Hematopoietic multipotent progenitor cell treated with erythropoietin and hydrocortisone succinate and interleukin-3 and kit ligand, for 4 days (in vitro differentiated cells): ENCODE measurements at regions not wholly inside any gene's neighbourhood (a gene's known extent, or its start where the extent isn't known, plus 50 kb on each side); places are given as distances from the start of the nearest gene placed in this dataset.
"Not testable (repeated sequence)": the region's sequence is repeated elsewhere in the genome, so short reads cannot be mapped to it uniquely, and the experiment has no call there.

Source experiments
- DNase-seq: peaks from one replicate; pipeline ENCODE4 v3.0.0-alpha.2; 2015

- DNase-seq = no peak
These were observed 94.5 kb upstream of the CARD11 start for GRCh38 chr7:3138206-3138605.

GRCh38 chr7:3138997-3139396 lies 95.3 kb upstream of the CARD11 start:
- peak; percentile 53 for DNase-seq

DNA sequence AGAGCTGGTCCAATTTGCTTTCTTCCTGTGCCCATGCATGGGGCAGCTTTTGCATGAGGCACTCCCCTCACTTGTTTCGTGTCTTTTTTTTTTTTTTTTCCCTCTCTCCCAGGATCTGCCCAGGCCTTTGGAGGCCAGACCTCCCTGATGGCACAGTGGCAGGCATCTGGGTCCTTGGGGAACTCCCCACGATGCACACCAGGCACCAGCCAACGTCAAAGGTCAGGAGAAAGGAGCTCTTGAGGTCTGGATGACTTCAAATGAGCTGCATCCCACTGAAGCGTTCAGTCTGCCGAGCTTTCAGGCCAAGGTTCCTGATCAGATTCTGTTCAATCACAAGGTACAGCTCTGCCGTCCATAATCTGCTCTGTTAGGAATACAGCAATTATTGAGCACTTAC lies 97.2 kb upstream of the CARD11 start:
- DNase-seq = no peak

DNA sequence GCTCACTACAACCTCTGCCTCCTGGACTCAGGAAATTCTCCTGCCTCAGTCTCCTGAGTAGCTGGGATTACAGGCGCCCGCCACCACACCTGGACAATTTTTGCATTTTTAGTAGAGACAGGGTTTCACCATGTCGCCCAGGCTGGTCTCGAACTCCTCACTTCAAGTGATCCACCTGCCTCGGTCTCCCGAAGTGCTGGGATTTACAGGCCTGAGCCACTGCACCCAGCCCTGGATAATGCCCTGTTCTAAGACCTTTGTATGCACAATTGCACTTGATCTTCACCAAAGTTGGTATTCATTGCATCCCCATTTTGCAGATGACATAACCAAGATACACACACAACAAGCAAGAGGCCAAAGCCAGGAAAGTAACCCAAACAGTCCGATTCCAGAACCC lies 97.7 kb upstream of the CARD11 start:
- no peak for DNase-seq

- DNase-seq = no peak
These were observed 100.5 kb upstream of the CARD11 start for GRCh38 chr7:3143869-3144775.

DNA sequence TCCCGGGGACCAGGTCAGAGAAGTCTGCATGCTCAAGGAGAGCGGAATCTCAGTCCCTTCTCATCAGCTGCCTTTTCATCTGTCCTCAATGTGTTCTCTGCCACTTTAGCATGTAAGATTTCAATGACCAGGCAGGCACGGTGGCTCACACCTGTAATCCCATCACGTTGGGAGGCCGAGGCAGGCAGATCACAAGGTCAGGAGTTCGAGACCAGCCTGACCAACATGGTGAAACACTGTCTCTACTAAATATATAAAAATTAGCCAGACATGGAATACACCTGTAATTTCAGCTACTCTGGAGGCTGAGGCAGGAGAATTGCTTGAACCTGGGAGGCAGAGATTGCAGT lies 101.1 kb upstream of the CARD11 start:
- DNase-seq = not testable (repeated sequence)

DNA sequence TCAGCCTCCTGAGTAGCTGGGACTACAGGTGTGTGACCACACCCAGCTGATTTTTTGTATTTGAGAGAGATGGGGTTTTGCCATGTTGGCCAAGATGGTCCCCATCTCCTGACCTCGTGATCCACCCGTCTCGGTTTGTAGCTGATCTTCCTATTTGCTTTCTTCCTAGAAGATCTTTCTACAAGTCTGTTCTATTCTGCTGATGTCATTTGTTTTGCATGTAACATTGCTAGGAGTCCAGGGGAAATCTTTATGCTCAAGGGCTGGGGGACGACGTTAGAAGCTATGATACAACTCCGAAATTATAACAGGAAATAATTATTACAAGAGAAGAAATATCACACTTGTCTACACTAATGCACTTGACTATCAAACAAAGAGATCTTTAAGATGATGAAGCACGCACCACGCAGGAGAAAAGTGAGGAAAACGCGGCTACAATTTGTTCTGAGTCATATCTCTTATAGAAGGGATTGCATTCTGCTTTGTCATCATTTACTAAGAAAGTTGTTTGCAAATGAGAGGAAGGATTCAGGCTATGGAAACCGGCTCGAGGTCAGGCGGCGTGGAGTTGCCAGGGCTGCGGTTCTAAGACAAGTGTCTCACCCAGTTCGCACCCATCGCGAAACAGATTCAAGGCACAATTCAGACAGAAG lies 103.0 kb upstream of the CARD11 start:
- DNase-seq = peak; percentile 77

DNA sequence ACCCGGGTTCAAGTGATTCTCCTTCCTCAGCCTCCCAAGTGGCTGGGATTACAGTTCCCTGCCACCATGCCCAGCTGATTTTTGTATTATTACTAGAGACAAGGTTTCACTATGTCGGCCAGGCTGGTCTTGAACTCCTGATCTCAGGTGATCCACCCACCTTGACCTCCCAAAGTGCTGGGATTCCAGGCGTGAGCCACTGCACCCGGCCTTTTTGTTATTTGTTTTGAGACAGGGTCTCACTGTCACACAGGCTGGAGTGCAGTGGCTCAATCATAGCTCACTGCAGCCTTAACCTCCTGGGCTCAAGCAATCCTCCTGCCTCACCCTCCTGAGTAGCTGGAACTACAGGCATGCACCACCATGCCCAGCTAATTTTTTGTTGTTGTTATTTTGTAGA lies 104.8 kb upstream of the CARD11 start:
- not testable (repeated sequence) for DNase-seq

GRCh38 chr7:3149231-3149995 lies 105.7 kb upstream of the CARD11 start:
- no peak for DNase-seq

GRCh38 chr7:3150027-3150426 lies 106.4 kb upstream of the CARD11 start:
- DNase-seq = peak; percentile 49

DNA sequence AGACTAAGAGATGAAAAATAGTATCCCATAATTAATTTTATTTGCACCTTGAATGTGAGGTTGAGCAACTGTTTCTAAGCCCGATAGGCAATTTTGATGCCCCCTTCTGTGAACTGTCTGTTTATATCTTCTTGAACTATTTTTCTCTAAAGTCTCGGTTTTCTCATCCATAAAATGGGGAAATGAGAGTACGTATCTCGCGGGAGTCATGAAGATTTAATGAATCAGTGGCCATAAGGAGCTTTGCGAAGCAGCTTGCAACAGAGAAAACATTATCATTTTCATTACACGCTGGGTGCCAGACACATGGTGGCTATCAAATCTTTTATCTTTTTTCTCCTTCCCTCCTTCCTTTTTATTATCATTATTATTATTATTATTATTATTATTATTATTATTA lies 108.1 kb upstream of the CARD11 start:
- no peak for DNase-seq

DNA sequence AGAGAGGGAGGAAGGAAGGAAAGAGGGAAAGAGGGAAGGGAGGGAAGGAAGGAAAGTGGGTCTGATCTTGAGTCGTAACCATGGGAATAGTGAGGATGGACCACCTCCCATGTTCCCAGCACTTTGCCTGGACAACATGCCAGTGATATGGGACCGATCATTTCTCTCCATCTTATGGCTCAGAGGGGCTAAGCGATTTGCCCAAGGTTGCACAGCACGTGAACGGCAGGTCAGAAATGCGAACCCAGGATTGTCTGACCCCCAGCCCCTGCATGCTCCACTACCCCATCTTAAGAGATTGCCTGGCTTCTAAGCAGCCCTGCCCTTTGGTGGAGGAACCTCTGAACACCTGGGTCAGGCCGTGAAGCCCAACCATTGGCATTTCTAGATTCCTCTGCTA lies 109.0 kb upstream of the CARD11 start:
- no peak for DNase-seq

DNA sequence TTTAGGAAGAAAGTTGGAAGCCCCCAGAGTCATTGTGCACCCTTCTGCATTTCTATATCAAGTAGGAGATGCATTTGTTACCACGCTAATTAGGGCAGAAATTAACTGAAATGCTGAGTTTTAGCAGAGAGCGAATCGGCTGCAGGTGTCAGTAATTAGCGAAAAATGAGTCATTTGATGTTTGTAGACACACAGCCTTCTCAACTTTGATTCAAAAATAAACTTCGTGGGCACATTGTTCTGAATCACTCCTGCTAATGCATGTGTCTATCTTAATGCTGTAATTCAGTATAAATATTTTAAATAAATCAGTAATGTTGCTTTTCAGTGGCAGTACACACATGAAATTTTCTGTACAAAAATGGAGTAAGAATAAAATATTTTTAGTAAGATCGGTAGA lies 109.5 kb upstream of the CARD11 start:
- DNase-seq = no peak

DNA sequence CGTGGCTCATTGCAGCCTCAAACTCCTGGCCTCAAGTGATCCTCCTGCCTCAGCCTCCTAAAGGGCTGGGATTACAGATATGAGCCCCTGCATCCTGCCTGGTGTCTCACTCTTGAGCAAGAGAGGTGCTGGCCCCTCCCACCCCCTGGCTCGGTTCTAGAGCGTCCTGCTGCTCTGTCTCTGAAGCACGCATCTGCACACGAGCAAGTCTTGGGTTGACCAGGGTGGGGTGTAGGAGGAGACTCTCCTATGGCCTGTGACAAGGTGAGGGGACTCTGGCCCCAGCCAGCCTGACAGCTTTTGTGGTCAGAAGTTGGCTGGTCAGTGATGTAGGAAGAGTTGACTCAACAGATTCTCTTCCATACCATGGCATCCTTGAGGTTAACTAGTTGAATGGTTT lies 110.7 kb upstream of the CARD11 start:
- DNase-seq = no peak

- DNase-seq = peak; percentile 80
These were observed 111.3 kb upstream of the CARD11 start for GRCh38 chr7:3154881-3155494.

GRCh38 chr7:3156508-3156907 lies 112.8 kb upstream of the CARD11 start:
- no peak for DNase-seq

GRCh38 chr7:3157566-3158287 lies 114.1 kb upstream of the CARD11 start:
- no peak for DNase-seq

GRCh38 chr7:3158341-3158760 lies 114.7 kb upstream of the CARD11 start:
- DNase-seq = no peak

DNA sequence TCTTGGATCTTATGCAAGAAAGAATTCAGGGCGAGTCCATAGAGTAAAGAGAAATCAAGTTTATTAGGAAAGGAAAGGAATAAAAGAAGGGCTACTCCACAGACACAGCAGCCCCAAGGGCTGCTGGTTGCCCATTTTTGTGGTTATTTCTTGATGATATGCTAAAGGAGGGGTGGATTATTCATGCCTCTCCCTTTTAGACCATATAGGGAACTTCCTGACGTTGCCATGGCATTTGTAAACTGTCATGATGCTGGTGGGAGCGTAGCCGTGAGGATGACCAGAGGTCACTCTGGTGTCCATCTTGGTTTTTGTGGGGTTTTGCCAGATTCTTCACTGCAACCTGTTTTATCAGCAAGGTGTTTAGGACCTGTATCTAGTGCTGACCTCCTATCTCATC lies 115.4 kb upstream of the CARD11 start:
- no peak for DNase-seq

DNA sequence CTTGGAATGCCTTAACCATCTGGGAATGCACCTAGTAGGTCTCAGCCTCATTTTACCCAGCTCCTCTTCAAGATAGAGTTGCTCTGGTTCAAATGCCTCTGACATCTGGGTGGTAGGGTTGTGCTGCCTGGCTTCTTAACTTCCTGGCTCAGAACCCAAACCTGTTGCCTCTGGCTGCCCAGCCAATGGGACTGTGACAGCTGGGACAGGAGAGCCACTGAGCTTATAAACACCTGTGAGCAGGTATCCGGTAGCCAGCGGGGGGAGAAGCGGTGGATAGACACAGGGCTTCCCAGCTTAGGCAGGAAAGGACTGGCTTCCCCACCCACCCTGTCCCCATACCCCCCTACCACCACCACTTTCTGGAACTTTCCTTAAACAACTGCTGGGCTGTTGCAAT lies 115.8 kb upstream of the CARD11 start:
- no peak for DNase-seq

DNA sequence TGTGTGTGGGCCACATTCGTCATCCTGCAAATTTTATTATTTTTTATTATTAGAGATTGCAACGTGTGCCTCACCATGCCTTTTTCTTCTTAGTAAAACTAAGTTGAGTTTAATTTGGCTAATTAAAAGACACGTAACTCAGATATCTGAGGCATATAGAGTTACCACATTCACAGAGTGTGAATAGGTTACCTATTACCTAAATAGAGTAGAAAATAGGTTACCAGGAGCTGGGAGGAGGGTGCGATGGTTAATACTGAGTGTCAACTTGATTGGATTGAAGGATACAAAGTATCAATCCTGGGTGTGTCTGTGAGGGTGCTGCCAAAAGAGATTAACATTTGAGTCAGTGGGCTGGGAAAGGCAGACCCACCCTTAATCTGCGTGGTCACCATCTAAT lies 116.3 kb upstream of the CARD11 start:
- DNase-seq = not testable (repeated sequence)

DNA sequence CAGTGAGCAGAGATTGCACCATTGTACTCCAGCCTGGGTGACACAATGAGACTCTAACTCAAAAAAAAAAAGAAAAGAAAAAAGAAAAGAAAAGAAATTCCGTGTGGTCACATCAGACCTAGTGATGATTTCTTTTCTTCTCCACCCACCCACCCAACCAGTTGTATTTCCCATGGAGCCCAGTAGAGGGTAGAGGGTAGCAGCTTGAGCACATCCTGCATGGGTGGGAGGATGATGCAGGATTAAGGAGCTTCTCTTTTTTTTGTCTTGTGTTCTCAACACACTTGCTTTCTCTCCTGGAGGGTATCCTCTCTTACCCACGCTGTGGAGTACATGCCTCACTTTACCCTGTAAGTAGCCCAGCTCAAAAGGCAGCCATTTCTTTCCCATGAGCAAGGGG lies 118.6 kb upstream of the CARD11 start:
- peak; percentile 73 for DNase-seq

DNA sequence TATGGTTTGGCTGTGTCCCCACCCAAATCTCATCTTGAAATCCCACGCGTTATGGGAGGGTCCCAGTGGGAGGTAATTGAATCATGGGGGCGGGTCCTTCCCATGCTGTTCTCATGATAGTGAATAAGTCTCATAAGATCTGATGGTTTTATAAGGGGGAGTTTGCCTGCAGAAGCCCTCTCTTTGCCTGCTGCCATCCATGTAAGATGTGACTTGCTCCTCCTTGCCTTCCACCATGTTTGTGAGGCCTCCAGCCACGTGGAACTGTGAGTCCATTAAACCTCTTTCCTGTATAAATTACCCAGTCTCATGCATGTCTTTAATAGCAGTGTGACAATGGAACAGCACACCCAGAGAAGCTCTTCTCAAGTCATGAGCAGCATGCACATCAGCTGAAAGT lies 119.1 kb upstream of the CARD11 start:
- DNase-seq = not testable (repeated sequence)
